Hematopoietic multipotent progenitor cell (in vitro differentiated cells): ENCODE measurements at regions not wholly inside any gene's neighbourhood (a gene's known extent, or its start where the extent isn't known, plus 50 kb on each side); places are given as distances from the start of the nearest gene placed in this dataset.

ENCODE experiments used
- DNase-seq, 3 donors: peaks; one replicate each; pipeline ENCODE4 v3.0.0-alpha.2; 2011 to 2015; ENCODE audit warnings: low read depth in 2 of 3, low spot score in 2 of 3

DNA sequence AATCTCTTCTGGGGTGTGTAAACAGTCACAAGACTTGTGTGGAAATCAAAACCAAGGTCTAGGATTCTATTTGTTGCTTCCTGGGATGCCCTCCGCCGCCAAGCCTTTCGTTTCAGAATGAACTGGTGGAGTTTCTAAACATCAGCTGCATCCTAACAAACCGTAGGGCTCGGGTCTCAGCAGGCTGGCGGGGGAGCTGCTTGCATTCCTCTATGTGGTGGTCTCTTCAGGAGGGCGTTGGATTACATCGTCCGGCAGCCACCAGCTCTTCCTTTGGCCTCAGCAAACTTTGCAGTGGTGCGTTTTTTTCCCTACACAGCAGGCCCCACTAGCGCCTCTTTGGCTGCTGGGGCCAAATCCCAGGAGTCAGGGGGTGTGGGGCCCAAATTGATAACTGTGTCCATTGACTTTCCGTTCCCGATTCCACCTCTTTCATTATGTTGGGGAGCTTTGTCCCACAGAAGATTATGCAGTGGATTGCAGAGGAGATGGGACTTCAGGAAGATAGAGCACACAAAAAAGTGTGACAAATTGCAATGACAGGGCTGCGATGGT, 390.0 kb upstream of the NR2F2 start:
- DNase-seq, result no peak

DNA sequence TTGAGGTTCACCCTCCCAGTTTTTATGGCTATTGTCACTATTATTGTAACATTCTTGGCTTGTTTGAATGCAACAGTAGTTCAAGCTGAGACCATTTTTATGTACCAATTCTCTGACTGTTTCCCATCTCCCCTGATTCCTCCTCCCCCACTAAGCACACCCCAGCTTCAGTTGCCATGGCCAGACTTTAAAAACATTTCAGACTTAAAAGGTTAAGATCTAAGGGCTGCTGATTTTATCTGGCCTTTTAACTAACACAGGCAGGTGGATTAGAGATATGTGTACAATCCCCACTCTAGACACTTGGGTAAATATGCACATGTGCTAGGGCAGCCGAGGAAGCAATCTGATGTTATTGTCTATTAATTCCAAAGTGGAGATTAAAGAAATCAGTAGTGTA, 386.3 kb upstream of the NR2F2 start:
- DNase-seq, result no peak

DNA sequence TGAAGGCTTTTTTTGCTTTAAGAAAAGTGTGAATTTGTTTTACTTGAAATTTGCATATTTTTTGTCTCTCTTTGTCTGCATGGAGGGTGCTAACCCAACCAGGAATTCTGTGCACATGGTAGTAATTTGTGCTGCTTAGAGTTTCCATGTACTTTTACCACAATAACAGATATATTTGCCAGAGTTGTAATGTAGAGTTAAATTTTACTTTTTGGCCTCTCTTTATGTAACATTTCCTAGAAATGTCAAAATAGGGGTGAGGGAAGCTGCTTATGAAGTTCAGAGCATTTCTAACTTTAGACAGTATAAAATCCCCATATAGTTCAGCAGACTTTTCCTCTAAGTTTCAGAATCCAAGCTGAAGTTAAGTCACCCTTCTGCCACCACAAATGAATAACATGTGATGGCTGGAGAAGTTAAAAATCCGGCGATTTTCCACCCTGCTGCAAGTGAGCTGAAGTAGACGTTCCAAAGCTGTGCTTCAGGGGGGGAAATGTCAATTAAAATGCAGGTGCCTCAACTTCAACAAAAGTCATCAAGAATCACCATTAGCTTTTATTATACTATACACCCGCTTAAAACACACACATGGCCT, 385.7 kb upstream of the NR2F2 start:
- DNase-seq, result no peak

DNA sequence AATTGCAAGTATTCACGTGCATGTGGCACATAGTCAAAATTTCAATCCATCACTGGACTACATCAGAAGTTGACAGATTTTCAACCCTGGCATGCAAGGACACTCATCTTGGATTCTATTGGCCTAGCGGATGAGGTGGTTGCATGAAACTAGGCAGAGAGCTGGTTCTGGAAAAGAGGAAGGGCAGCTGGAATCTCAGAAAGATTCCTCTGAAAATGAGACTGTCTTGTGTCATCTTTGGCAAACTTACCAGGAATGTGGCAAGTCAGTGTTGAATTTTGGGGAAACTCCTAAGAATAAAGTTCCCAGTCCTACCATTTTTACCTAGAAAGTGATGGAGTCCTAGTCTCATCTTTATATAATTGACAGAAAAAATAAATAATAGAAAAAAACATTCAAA, 384.3 kb upstream of the NR2F2 start:
- DNase-seq, result no peak

DNA sequence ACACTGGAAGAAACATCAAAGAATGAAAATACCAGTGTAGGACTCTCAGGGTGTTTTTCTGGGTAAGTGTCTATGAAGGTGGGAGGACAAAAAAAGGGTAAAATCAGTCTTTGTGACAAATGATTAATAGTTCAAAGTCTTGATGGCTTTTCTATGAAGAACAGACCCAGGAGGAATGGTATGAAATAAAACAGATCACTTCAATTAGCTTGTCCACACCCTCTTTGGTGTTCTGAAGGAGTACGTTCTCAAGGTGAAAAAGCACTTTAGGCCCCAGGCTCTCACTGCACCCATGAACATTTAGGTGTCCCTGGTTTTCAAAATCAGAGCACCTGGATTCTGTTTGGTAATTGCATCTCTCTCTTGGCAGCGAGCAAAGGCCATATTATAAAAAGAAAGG, 383.6 kb upstream of the NR2F2 start:
- DNase-seq, result no peak

DNA sequence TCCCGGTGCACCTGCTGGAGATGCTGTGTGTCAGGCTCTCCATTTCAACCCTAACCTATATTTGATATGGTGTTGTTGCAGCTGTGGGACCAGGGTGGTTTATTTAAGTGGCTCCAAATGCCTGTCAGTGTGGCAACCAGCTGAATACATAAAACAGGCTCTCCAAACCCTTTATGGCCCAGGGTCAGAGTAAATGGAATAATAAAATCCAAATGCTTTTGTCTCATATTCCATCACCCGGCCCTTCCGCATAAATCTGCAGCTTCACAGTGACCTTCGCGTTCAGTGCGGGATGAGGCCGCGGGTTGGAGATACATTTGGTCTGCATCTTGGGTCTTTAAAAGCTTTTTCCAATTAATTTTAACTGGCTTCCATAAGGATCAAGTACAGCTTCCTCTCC, 382.1 kb upstream of the NR2F2 start:
- no peak for DNase-seq

DNA sequence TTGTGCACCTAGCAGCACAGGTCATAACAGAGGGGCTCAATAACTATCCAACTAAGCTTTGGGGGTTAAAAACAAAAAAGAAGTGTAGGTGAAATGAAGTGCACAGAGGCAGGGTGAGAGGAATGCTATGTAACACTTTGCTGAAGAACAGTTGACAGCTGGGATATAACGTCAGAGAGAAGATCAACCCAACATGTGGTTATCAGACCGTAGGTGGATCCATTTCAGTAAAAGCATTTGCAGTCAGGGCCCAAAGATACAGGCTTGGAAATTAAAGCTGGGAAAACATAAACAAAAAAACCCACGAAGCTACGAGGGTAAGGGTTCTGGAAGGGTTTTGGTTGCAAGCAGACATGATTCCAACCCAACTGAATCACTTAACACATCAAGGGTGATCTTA, 377.5 kb upstream of the NR2F2 start:
- no peak for DNase-seq

DNA sequence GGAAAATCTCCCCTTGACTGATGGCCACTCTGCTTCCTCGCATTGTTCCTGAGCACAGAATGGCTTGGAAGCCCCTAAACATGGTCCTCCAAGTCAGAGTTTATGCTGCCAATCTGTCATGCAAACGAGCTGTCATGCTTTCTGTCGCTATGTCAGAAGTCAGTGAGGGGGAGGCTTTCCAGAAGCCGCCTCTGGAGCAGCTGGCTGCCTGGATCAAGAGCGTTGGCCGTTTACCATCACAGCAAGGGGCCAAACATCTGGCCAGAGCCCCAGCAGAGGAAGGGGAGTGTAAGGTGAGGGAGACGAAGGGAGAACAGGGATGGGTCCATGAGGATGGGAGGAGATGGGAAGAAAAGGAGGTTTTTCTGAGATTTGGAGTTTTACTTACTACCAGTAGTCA, 372.6 kb upstream of the NR2F2 start:
- no peak for DNase-seq

DNA sequence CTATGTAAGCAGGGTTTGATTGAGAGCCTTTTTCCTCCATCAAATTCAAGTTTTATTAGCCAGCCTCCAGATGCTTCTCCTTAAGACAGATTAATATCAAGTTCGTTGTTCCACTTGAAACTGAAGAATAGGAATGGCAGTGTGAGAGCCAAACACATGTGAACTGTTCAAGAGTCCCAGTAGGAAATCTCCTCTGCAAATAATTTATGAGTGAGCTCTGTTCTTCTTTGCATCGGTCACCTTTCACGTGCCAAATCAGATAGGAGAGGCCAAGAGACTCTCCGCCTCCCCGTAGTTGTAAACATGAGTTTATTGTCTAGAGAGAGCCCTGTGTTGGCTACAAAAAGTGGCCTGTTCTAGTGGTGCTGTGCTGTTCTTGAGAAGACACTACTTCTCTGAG, 372.1 kb upstream of the NR2F2 start:
- DNase-seq, result no peak

DNA sequence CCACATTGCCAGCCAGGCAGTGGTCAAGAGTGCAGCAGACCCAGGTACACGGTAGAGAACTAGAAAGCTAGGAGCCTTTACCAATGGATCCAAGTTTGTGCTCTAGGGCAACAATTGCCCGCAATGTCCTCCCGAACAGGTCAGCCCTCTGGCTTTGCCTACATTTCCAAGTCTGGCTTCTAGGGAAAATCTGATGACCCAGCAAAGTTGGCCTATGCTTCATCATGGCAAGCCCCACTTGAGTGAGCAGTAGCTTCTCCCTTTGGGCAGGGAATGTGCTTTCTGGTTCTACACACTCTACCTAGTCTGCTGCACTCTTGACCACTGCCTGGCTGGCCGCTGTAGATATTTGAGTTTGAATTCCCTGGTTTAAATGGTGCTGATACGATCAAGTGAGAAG, 361.6 kb upstream of the NR2F2 start:
- DNase-seq, result no peak

DNA sequence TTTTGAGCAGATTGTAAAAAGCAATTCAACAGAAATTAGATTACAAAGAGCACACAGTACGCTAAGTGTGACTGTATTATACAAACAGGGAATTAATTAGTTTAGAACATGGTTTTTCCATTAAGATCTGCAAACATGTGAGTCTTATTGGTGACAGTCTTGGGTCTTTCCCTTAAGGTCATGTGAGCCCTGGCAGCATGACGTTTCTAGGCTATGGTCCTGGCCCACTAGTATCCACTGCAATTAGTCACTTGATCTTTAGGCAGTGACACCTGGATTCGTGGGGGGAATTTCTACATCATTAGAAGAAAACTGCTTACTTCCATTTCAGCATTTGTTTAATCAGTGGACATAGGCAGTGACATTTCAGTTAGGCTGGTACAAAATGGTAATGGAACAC, 360.2 kb upstream of the NR2F2 start:
- DNase-seq, result no peak

DNA sequence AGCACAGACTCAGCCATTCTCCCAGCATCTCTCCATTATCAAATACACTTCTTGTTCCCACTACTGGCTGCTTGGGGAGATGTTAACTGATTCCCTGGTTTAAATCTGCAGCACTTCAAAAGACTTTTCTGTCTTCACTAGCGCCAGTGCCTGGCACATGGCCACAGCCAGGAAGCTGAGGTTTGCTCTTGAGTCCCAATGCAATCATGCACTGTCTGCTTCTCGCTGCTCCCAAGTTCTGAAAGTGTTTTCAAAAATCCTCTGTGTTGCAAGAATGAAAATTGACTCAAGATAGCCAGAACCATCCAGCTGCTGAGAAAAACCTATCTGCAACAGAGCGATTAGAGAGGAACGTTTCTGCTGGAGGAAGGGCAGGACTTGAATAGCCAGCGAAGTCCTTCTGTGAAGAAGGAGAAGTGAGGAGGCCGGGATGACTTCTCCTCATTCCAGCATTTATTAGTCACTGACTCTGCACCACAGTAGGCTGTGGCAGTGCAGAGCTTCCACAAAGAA, 358.4 kb upstream of the NR2F2 start:
- peak in 1 of 3 donors; percentile 7 for DNase-seq

DNA sequence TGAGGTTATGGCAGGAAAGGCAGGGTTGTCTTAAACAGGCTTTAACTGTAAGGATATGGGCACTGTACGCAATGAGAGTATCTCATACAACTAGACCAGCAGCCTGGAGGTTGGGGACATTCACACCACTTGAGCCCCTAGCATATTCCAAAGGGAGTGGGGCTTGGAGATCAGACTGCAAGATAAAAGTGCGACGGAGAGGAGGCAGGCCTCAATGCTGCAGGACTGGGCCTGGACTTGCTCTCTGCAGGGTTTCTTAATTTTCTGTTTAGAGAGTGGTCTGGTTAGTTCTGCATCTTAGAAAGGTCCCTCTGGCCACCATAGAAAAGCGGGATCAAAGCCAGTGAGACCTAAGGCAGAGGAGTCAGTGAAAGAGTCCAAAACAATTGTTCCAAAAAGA, 357.7 kb upstream of the NR2F2 start:
- DNase-seq, result no peak

DNA sequence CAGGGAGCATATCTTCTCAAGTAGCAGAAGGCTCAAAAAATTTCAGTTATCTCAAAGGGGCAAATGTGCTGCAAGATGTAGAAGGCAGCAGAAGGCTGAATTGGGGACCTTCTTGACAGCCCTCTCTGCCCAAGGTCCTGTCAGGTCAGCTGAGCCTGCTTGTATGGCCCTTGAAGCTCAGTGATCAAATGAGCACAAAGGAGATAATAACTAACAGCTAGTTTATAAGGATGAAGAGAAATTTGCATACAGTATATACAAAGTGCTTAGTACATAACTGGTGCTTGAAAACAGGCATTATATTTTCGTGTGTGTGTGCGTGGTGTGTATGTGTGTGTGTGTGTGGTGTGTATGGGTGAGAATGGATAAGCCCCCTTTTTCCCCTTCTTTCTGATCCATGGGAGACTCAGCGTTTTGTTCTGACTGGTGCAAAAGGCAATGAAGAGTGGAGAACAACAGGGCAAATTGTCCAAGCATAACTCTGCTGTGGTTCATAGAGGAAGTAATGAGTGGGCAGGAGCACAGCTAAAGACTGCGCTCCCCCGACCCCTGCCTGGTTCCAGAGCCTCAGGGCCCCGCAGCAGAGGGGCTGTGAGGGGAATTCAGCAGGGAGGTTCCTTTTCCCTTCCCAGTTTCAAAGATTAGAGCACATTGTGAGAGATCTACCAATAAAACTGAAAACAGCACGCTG, 356.8 kb upstream of the NR2F2 start:
- no peak for DNase-seq

DNA sequence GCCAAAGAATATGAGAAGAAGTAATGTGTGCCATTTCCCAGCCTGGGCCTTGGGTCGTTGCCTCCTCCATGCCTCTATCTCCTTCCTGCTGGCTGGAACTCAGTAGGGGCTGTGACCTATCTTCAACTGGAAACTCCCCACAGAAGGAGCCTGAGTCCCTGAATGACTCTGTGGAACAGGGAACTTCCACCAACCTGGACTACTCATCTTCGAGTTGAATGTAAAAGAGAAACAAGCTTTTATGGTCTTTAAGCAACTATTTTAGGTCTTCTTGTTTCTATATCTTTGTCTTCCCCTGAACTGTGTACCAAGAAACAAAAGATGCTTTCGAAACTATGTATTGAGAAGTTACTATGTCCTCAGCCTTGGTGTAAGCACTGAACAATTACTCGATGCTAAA, 355.3 kb upstream of the NR2F2 start:
- DNase-seq, result no peak

DNA sequence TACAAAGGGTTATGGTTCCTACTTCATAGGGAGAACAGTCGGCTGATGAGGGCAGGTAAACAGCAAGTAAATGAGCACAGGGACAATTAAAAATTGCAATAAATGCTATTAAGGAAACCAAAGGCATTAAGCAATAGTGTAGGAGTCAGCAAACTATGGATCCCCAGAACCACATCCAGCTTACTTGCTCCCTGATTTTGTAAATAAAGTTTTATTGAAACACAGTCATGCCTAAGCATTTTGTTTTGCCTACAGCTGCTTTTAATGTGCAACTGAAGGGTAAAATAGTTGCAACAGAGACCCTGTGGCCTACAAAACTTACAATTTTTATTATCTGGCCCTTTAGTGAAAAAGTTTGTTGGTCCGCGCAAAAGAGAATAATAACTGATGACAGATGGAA, 351.2 kb upstream of the NR2F2 start:
- no peak for DNase-seq

DNA sequence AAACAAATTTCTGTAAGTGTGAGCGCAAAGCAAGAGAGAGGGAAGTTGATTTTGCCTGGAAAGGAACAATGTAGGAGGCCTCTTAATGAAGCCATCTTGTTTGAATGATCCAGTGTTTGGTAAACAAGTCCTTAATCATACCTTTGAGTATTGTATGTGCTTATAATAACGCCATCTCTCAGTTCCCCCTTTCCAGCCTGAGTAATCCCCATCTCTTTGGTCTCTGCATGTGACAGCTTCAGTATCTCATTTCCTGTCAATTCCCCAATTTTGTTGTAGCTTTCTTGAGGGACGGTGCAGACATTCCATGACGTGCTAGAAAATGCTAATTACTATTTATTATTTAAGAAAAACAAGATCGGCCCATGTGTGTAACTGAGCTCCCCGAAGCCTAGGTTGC, 349.3 kb upstream of the NR2F2 start:
- DNase-seq, result no peak

DNA sequence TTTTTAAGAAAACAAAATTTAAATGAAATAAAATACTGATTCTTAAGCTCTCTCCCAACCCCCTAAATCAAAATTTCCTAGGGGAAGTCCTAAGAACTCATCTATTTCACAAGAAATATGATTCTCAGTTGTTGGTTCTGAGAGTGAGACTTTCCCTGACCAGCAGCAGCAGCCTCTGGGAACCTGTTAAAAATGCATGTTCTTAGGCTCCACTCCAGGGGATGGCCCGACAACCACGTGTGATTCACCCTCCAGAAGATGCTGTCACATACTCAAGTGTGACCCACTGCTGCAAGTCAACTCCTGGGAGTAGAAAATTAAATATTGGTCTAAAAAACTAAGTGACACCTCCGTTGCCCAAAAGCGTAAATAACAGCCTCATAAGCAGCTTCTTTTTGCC, 343.2 kb upstream of the NR2F2 start:
- no peak for DNase-seq

DNA sequence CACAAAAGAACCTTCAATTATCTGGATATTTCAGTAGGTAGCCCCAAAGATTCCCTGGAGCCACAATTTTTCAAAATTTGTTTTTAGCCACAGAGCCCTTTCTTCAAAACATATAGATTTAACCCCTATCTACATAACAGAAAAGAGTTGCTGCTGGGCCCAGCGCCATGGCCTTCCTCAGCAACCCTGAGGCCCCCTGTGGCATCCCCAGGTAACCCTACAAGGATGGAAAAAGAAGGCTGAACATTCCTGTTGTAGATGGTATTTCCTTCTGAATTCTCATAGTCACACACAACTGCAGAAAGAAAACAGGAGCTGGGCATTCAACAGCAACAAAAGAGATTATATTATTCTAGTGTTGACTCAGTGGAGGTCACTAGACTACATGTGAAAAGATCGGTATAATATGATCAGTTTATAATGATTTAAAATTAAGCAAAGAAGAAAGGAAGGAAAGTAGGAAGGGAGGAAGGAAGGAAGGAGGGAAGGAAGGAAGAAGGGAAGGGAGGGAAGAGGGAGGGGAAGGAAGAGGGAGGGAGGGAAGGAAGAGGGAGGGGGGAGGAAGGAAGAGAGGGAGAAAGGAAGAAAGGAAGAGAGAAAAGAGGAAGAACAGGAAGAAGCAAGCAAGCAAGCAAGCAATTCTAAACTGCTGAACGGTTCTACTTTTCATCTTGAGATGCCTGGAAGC, 342.5 kb upstream of the NR2F2 start:
- no peak for DNase-seq

DNA sequence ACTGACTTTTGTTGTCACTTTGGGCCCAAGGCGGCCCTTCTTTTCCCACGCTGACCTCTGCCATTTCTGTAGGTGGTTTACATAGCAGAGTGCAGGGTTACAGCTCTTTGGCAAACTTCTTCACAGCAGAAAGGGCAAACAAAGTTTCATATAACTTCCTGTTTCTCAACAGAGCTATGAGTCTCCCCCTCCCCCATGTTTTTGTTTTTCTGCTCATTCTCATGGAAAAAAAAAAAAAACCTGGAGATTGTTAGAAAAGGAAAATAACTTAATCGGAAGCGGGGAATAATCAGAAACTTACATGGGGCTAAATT, 342.0 kb upstream of the NR2F2 start:
- peak in 1 of 3 donors; percentile 8 for DNase-seq

DNA sequence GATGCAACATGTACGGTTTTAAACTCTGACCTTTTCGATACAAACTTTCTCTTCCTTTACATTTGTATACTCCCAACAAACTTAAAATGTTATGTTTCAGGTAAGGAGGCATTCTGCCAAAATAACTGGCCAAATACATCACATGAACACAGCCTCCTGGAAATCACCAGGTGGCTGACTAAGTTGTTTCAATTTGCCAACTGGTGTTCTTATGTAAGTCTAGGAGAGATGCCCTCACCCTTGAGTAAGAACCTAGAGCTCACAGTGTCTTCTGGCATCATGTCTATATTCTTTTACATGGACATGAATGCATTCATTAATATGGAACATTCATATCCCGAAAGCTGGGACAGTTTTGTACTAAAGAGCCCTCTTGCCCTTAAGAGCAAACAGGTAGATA, 341.1 kb upstream of the NR2F2 start:
- DNase-seq, result no peak

DNA sequence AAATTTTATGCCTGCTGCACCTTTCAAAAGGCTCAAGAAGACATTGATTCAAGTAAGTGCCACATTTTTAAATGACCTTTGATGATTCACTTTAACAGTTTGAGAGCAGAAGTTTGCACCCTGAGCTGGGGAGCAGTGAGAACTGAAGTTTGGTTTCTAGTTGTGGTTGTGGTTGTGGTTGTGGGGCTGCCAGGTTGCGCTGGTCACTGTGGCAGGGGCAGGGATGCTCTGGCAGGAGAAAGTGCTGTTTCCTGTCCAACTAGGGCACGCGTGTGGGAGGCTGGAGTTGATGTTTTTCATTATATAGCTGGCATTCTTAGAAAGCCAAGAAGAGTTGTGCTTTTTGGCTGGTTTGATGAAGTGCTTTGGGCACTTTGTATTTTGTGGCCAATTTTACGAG, 339.7 kb upstream of the NR2F2 start:
- no peak for DNase-seq
